Spleen (tissue), 7 donors: ENCODE measurements at regions not wholly inside any gene's neighbourhood (a gene's known extent, or its start where the extent isn't known, plus 50 kb on each side); places are given as distances from the start of the nearest gene placed in this dataset.

Experiments
- CTCF ChIP-seq, 11 experiments: fragments of 200-600 bp in 7 of 11; fragments of 450-650 bp in 4 of 11; sonication (generic) in 4 of 11; IDR thresholded peaks in 8 of 11; conservative IDR thresholded peaks in 3 of 11; 1 replicate in 7 of 11; 2 replicates in 4 of 11; pipeline versions ENCODE4 v1.4.0 to v1.8.0; 2016 to 2021; ENCODE audit warnings: antibody characterized with exemption in 11 of 11, inconsistent platforms in 4 of 11, mild to moderate bottlenecking in 1 of 11
- POLR2A ChIP-seq, 3 donors: fragments of 450-650 bp; IDR thresholded peaks; one replicate each; pipeline ENCODE4 v1.5.1; 2017; ENCODE audit warnings: antibody characterized with exemption in 3 of 3, mild to moderate bottlenecking in 1 of 3
- POLR2AphosphoS5 ChIP-seq, 3 donors: sonication (generic); formaldehyde crosslinking; IDR thresholded peaks; one replicate each; pipeline ENCODE4 v1.5.1; 2017; ENCODE audit warnings: antibody characterized with exemption in 3 of 3
- donor health status: DM: no; HTN: no; CAD: no; lungs with moderate emphysema.
- donor health status: DM: no; HTN: no; CAD: no.
- donor health status: DM: no; HTN: no; CAD: no.

DNA sequence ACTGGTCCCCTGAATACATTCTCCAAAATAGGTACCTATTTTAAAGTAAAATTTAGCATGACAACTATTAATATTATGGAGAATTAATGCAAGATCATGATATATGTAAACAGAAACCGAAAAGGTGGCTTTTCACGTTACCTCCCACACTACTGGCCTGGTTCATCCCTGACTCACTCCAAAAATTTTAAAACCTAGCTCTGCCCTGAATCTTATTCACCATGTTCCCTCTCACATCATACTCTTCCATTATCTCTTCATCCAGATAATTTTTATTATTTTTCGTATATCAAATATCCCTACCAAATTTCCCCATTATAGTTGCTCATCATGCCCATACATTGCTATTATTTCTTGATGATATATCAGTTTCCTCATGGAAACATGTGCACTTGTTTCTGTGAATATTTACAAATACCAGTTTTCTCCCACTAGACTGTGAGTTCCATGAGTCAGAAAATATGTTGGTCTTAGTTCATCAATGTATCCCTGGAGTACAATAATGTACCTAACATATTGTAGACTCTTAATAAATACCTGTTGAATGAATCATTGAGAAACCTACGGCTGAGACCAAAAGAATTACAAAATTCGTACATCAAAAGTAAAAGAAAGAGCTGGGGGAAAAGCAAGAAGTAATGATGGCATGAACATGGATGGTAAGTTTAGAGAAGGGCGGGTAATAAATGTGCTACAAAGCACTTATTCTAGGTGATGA lies 360.1 kb upstream of the CHAC2 start:
- TF ChIP-seq POLR2A (IDR thresholded peaks at IDR 0.05) (no peak), CTCF (IDR thresholded peaks at IDR 0.05 in 8 of 11, conservative IDR thresholded peaks at IDR 0.05 in 3 of 11) (no peak), POLR2AphosphoS5 (IDR thresholded peaks at IDR 0.05) (no peak)
